ENCODE measurements at regions not wholly inside any gene's neighbourhood (a gene's known extent, or its start where the extent isn't known, plus 50 kb on each side); places are given as distances from the start of the nearest gene placed in this dataset.
A peak's percentile ranks its signal among the peaks of the same experiment; 100 is the strongest.
"Not testable (repeated sequence)": the region's sequence is repeated elsewhere in the genome, so short reads cannot be mapped to it uniquely, and the experiment has no call there.

DNA sequence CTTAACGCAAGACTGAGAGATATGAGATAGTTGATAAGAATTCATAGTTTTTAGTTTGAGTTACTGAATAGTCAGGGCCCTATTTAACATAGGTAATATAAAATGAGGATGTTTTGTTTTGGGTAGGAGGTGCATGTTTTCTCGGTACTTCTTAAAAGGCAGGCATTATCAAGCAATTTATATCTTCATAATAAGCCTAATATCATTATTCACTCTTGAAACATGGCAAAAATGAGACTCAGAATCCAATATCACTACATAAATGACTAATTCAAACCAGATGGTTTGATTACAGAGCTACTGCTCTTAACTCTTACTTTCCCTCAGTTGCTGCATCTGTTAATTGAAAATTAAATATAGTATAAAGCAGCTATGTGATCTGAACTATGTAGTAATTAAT is 2038.7 kb downstream of the EFNA5 start:
- in situ Hi-C loops (cut with HindIII; ENCODE audit: low pct_unique_long_range_greater_than_20kb, low sequenced_read_pairs), result no loop called here
- DNase-seq (ENCODE audit: low read depth in 1 of 2, low spot score in 1 of 2), result no peak

DNA sequence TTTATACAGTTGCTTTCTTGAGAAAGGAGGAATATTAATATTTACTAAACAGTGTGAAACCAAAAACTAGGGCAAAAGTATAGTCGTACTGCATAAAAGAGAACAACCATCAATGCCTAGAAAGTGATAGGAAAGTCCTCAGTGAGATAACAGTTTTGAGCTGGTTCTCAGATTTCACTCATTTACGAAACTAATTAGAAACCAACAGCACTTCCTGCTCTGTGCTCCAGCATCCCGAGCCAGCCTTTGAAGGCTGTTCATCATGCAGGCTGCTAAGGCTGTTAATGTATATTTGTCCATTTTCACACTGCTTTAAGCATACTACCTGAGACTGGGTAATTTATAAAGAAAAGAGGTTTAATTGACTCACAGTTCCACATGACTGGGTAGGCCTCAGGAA is 2039.9 kb downstream of the EFNA5 start:
- DNase-seq (ENCODE audit: low read depth in 1 of 2, low spot score in 1 of 2), result no peak
- in situ Hi-C loops (cut with HindIII; ENCODE audit: low pct_unique_long_range_greater_than_20kb, low sequenced_read_pairs), result no loop called here
- TF ChIP-seq JUND (IDR thresholded peaks at IDR 0.05; ENCODE audit: low read depth), result no peak

More for the DNA sequence above, 2038.7 kb downstream of the EFNA5 start:
- TF ChIP-seq JUND (IDR thresholded peaks at IDR 0.05; ENCODE audit: low read depth), result no peak

DNA sequence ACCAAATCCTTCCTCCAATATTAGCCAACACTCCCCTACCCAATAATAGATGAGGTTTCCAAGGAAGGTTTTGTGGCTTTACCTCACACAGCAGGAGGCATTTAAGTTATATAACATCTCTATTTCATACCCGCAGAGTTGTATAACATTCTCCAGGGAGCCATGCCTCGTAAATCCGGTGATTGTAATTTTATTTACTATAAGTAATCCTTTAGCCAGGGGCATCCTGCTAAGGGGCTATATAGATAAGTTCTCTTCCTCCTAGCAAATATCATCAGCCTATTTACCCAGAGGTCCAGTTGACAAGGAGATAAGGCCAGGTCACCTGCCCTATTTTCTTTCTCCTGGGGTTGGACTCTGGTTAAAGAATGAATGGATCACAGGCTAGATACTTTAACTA is 2051.0 kb downstream of the EFNA5 start:
- in situ Hi-C loops (cut with HindIII; ENCODE audit: low pct_unique_long_range_greater_than_20kb, low sequenced_read_pairs), result no loop called here
- DNase-seq (ENCODE audit: low read depth in 1 of 2, low spot score in 1 of 2), result peak; percentile 3 to 42
- TF ChIP-seq JUND (IDR thresholded peaks at IDR 0.05; ENCODE audit: low read depth), result no peak

DNA sequence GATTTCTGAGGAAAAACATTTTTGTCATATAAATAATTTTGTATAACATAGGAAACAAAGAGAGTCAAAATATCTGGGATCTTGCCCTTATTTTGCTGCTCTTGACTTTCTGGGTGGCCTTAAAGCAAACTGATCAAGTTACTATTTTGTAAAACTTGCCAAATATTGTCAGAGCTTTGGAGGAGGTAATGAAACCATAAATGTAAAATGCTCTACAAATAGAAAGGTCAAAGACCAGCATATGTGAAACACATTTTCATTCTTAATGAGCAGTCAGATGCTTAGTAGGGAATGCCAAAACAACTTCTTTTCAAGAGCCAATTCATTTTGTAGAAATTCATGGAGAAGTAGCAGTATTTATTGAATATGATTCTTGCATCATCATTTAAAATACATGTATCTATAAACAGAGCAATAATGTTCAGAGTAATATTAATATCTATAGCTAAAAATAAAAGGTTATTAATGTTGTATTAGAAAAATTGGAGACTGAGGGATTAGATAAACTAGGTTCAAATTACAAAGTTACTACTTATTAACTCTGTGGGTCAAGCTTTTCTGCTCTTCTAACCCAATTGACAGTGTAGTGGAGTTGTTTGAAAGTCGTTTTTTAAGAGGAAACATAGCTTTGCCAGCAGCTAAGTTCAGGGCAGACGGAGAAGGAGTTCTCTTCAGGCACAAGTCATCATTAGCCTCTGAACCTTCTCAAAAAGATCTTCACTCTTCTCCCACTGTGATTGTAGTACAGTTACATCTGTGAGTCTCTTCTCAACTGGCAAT is 2053.1 kb downstream of the EFNA5 start:
- DNase-seq (ENCODE audit: low read depth in 1 of 2, low spot score in 1 of 2), result no peak
- no peak for TF ChIP-seq JUND (IDR thresholded peaks at IDR 0.05; ENCODE audit: low read depth)
- in situ Hi-C loops (cut with HindIII; ENCODE audit: low pct_unique_long_range_greater_than_20kb, low sequenced_read_pairs), result no loop called here

DNA sequence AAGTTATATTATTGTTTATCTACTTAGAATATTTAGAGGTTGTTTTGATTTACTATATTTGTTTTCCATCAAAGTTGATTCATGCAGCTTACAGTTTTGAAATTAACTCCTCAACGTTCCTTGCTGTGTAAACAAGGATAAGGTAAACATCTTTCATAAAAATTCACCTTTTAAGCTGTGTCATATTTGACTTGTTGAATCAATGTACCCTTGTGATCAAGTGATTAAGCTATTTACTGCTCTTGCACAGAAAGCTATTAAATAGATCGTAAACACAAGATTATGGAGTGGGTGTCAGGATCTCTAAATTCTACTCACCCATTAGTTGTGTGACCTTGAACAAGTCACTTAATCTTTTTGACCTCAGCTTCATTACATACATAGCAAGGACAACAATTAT is 2054.0 kb upstream of the NUDT12 start:
- peak; percentile 72 for TF ChIP-seq JUND (IDR thresholded peaks at IDR 0.05; ENCODE audit: low read depth)
- DNase-seq (ENCODE audit: low read depth in 1 of 2, low spot score in 1 of 2), result peak in 1 of 2 experiments; percentile 50
- in situ Hi-C loops (cut with HindIII; ENCODE audit: low pct_unique_long_range_greater_than_20kb, low sequenced_read_pairs), result no loop called here

DNA sequence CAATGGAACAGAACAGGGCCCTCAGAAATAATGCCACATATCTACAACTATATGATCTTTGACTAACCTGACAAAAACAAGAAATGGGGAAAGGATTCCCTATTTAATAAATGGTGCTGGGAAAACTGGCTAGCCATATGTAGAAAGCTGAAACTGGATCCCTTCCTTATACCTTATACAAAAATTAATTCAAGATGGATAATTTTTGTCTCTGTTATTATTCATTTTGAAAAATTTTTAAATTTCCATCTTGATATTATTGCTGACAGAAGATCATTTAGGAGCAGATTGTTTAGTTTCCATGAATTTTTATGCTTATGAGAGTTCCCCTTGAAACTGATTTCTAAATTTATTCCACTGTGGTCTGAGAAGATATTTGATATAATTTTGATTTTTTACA is 2039.8 kb upstream of the NUDT12 start:
- DNase-seq (ENCODE audit: low read depth in 1 of 2, low spot score in 1 of 2); in situ Hi-C loops (cut with HindIII; ENCODE audit: low pct_unique_long_range_greater_than_20kb, low sequenced_read_pairs): not testable (repeated sequence)

DNA sequence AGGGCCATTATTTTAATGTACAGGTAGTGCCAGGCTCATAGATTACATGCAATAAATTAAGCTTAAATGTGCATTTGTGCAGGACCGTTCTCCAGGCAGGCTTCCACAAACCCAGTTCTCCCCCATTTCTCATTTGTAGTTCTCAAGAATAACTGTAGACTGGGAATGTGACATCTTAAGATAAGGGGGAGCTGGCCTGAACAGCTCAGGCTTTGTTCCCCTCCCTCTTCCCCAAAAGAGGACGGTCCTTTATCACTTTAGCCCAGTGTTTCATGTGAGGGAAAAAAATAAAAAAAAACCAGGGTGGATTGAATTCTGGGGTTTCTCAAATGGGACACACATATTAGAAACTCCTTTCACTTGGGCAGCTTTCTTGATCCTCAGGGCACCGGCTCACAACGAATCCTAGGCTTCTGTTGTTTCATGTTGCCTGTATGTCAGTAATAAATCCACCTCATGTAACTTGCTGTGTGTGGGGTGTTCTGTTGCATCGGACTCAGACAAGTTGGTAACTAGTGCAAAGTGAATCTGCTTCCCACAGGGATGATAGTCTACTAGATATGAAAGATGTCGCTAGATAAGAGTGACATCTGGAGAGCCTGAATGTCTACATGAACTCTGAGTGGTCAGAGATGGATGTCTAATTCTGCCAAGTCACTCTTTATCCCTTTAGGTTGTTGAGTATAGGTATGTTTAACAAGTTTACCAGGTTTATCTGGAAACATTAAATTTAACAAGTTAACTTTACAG is 2030.6 kb upstream of the NUDT12 start:
- TF ChIP-seq JUND (IDR thresholded peaks at IDR 0.05; ENCODE audit: low read depth), result no peak
- in situ Hi-C loops (cut with HindIII; ENCODE audit: low pct_unique_long_range_greater_than_20kb, low sequenced_read_pairs), result no loop called here
- DNase-seq (ENCODE audit: low read depth in 1 of 2, low spot score in 1 of 2), result no peak

DNA sequence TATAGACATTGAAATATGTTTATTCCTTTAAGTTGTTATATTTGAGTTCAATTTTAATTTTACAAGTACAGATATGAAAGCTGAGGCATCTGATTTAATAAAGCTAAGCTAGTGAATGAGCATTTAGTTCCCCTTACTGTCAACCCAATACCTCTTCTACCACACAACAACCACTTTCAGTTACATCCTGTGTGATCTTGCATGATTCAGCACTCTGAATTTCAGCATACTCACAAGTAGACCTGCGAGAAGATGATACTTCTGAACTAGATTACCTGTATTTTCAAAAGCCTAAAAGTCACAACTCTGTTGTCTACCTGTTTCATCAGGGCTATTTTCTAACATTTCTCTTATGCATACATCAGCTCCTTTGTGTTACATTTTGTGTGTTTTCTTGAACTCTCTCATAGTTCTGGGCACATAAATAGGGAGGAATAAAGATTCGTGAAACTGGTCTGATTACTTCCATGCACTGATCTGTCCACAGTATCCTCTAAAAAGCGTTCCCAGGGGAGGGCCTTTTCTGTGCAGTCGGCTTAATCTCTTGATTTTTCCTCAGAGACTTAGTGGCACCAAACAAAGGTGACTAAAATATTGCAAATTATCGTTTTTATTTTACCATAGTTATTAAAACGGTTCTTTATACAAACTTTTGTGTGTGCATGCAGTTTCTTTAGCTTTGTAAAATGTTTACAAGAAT is 2025.5 kb upstream of the NUDT12 start:
- TF ChIP-seq JUND (IDR thresholded peaks at IDR 0.05; ENCODE audit: low read depth), result no peak
- in situ Hi-C loops (cut with HindIII; ENCODE audit: low pct_unique_long_range_greater_than_20kb, low sequenced_read_pairs), result no loop called here
- DNase-seq (ENCODE audit: low read depth in 1 of 2, low spot score in 1 of 2), result peak in 1 of 2 experiments; percentile 34

DNA sequence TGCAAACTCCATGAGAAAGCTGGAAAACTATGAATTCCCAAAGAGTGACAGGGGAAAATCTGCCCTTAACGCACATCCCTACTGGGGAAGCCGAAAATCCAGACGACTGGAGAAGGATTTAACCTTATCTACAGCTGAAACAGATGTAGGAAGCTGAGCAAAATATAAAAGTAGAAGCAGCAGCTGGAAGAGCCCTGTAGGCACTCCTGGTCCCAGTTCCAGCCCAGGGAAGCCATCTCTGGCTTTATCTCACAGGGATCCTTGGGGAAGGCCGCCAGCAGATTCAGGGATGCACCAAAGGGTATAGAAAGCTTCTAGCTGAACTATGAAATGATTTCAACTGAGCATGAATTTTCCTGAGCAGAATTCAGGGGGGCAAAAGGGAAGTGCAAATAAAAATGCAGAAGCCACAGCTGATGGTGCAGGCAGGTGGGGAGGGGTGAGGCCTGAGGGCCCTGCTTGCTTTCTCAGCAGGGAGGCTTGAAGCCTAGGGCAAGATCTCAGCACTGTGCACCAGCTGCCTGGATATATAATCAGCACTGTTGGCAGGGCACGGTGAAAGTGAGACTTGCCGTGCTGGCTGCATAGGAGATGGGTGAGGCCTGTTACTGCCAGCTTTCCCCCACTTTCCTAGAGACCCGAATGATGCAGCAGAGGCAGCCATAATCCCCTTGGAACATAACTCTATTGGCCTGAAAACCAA is 2019.5 kb upstream of the NUDT12 start:
- DNase-seq (ENCODE audit: low read depth in 1 of 2, low spot score in 1 of 2), result no peak
- in situ Hi-C loops (cut with HindIII; ENCODE audit: low pct_unique_long_range_greater_than_20kb, low sequenced_read_pairs), result no loop called here
- TF ChIP-seq JUND (IDR thresholded peaks at IDR 0.05; ENCODE audit: low read depth), result no peak

DNA sequence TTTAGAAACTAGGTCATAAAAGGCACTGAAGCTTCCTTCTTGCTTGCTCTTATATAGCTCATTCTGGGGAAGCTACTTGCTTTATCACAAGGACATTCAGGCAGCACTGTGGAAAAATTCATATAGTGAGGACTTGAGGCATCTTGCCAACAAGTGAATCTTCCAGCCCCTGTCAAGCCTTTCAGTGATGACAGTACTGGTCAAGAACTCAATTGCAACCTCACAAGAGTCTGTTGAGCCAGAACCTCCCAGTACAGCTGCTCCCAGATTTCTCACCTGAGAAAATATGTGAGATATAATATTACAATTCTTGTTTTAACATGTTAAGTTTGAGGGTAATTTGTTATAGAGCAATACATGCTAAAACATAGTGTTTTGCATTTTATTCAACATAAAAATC is 2011.0 kb upstream of the NUDT12 start:
- no peak for TF ChIP-seq JUND (IDR thresholded peaks at IDR 0.05; ENCODE audit: low read depth)
- in situ Hi-C loops (cut with HindIII; ENCODE audit: low pct_unique_long_range_greater_than_20kb, low sequenced_read_pairs), result no loop called here
- no peak for DNase-seq (ENCODE audit: low read depth in 1 of 2, low spot score in 1 of 2)

DNA sequence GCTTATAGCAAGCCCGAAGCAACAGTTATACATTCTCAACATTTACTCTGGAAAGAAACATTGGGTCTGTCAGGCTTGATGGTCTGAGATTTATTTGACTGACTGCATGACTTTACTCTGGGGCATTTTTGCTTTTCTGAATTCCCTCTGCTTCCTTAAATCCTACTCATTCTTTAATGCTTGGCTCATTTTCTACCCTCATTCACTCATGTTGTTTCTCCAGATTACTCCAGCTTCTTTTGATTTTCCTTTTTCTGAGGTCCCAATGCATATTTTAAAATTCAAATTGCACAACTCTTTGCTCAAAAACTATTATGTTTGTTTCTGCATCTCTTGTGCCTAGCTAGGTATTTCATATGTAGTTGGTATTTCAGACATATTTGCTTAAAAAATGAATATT is 2002.9 kb upstream of the NUDT12 start:
- DNase-seq (ENCODE audit: low read depth in 1 of 2, low spot score in 1 of 2), result no peak
- in situ Hi-C loops (cut with HindIII; ENCODE audit: low pct_unique_long_range_greater_than_20kb, low sequenced_read_pairs), result no loop called here
- TF ChIP-seq JUND (IDR thresholded peaks at IDR 0.05; ENCODE audit: low read depth), result no peak

DNA sequence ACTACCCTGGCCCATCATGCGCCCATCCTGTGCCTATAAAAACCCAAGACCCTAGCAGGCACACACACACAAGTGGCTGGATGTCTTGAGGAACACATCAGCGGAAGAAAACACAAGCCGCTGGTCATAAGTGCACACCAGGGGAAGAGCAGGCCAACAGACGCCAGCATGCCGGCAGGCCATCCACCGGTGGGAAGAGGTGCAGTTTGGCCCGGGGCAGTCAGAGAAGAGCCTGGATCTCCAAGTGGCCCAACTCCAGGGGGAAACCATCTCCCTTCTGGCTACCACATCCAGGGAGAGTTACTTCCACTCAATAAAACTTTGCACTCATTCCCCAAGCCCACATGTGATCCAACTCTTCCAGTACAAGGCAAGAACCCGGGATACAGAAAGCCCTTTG is 2001.3 kb upstream of the NUDT12 start:
- no peak for DNase-seq (ENCODE audit: low read depth in 1 of 2, low spot score in 1 of 2)
- in situ Hi-C loops (cut with HindIII; ENCODE audit: low pct_unique_long_range_greater_than_20kb, low sequenced_read_pairs), result no loop called here
- TF ChIP-seq JUND (IDR thresholded peaks at IDR 0.05; ENCODE audit: low read depth), result no peak
